ENCODE measurements at regions not wholly inside any gene's neighbourhood (a gene's known extent, or its start where the extent isn't known, plus 50 kb on each side); places are given as distances from the start of the nearest gene placed in this dataset.

DNA sequence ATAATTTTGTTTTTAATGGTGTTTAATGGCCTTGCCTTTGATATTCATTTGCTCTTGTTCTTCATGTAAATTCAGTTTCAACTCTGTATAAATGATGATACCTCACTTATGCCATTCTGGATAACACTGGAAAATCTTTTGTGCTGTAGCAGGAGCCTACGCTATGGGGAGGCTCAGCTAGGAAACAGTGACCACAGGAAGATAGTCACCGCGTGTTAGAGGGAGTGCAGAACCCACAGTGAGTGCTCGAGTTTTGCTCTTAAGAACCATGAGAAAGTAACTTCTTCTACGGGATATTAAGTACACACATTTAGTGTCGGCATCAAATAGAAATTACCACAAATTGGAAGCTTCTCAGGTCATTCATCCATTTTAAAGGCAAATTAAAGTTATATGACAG lies 143.9 kb downstream of the IRX2 start:
- TF ChIP-seq, protein P1, sequence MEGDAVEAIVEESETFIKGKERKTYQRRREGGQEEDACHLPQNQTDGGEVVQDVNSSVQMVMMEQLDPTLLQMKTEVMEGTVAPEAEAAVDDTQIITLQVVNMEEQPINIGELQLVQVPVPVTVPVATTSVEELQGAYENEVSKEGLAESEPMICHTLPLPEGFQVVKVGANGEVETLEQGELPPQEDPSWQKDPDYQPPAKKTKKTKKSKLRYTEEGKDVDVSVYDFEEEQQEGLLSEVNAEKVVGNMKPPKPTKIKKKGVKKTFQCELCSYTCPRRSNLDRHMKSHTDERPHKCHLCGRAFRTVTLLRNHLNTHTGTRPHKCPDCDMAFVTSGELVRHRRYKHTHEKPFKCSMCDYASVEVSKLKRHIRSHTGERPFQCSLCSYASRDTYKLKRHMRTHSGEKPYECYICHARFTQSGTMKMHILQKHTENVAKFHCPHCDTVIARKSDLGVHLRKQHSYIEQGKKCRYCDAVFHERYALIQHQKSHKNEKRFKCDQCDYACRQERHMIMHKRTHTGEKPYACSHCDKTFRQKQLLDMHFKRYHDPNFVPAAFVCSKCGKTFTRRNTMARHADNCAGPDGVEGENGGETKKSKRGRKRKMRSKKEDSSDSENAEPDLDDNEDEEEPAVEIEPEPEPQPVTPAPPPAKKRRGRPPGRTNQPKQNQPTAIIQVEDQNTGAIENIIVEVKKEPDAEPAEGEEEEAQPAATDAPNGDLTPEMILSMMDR (IDR thresholded peaks at IDR 0.05): no peak
- TF ChIP-seq POLR2A (IDR thresholded peaks at IDR 0.05): no peak

Data from body of pancreas (tissue), 4 donors.